ENCODE measurements at regions not wholly inside any gene's neighbourhood (a gene's known extent, or its start where the extent isn't known, plus 50 kb on each side); places are given as distances from the start of the nearest gene placed in this dataset.

- no peak for TF ChIP-seq CTCF (IDR thresholded peaks at IDR 0.05)
- ATAC-seq (ENCODE audit: low FRiP score): no peak
- no peak for DNase-seq (ENCODE audit: low spot score)
Observed at GRCh38 chr9:80866576-80867227, 822.6 kb downstream of the TLE1 start.

- no peak for ATAC-seq (ENCODE audit: low FRiP score)
- no peak for TF ChIP-seq CTCF (IDR thresholded peaks at IDR 0.05)
- no peak for DNase-seq (ENCODE audit: low spot score)
Observed at GRCh38 chr9:80866121-80866520, 823.2 kb downstream of the TLE1 start.

- no peak for TF ChIP-seq CTCF (IDR thresholded peaks at IDR 0.05)
- ATAC-seq (ENCODE audit: low FRiP score) (no peak), DNase-seq (ENCODE audit: low spot score) (no peak)
Observed at GRCh38 chr9:80843028-80843427, 846.3 kb downstream of the TLE1 start.

- ATAC-seq (ENCODE audit: low FRiP score) (no peak), DNase-seq (ENCODE audit: low spot score) (no peak)
- TF ChIP-seq CTCF (IDR thresholded peaks at IDR 0.05): no peak
Observed at GRCh38 chr9:80842389-80842788, 847.0 kb downstream of the TLE1 start.

- DNase-seq (ENCODE audit: low spot score): no peak
- no peak for ATAC-seq (ENCODE audit: low FRiP score)
- no peak for TF ChIP-seq CTCF (IDR thresholded peaks at IDR 0.05)
Observed at GRCh38 chr9:80841888-80842287, 847.5 kb downstream of the TLE1 start.

GRCh38 chr9:80839821-80840675, 849.3 kb downstream of the TLE1 start:
- no peak for ATAC-seq (ENCODE audit: low FRiP score)
- DNase-seq (ENCODE audit: low spot score): no peak
- TF ChIP-seq CTCF (IDR thresholded peaks at IDR 0.05): no peak

- no peak for TF ChIP-seq CTCF (IDR thresholded peaks at IDR 0.05)
- ATAC-seq (ENCODE audit: low FRiP score): no peak
- no peak for DNase-seq (ENCODE audit: low spot score)
Observed at GRCh38 chr9:80836013-80836412, 853.3 kb downstream of the TLE1 start.
